Testis (tissue), 2 donors: ENCODE measurements at regions not wholly inside any gene's neighbourhood (a gene's known extent, or its start where the extent isn't known, plus 50 kb on each side); places are given as distances from the start of the nearest gene placed in this dataset.

Source experiments
- CTCF ChIP-seq, 3 experiments: fragments of 450-650 bp in 2 of 3; fragments of 200-600 bp in 1 of 3; sonication (generic) in 1 of 3; IDR thresholded peaks; one replicate each; pipeline ENCODE4 v1.5.1; 2016 to 2019; ENCODE audit warnings: antibody characterized with exemption in 3 of 3, mild to moderate bottlenecking in 2 of 3, moderate library complexity in 1 of 3
- POLR2A ChIP-seq: fragments of 450-650 bp; IDR thresholded peaks from one replicate; pipeline ENCODE4 v1.6.1; 2017; ENCODE audit warnings: antibody characterized with exemption, mild to moderate bottlenecking, moderate library complexity

- TF ChIP-seq CTCF (IDR thresholded peaks at IDR 0.05) (no peak), POLR2A (no peak)
These were observed 76.0 kb upstream of the TSC22D2 start for GRCh38 chr3:150331978-150332568.
